HG02884 (cell line): ENCODE measurements at regions not wholly inside any gene's neighbourhood (a gene's known extent, or its start where the extent isn't known, plus 50 kb on each side); places are given as distances from the start of the nearest gene placed in this dataset.
A peak's percentile ranks its signal among the peaks of the same experiment; 100 is the strongest.

Source experiments
- ATAC-seq: cut with Tn5 transposase; IDR thresholded peaks from one replicate; pipeline ENCODE4 v1.9.1; 2021; ENCODE audit warnings: mild to moderate bottlenecking, moderate library complexity; ENCODE audit not compliant: unreplicated experiment

DNA sequence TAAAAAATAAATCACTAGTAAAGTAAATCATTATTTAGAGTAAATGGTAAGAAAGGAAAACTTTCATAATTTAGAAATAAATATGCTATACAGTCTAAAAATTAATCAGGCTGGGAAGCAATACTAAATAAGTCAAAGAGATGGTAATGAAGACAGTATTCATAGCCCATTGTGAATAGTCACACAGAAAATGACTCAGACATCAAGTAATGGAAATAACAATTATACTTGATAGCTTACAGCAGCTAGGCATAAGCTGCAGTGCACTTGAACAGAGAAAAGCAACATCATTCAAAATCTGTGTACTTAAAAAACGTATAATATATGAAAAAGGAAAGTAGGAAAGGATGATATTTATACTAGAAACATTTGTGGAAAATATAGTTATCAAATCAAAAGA lies 642.5 kb upstream of the GNPDA2 start:
- no peak for ATAC-seq

DNA sequence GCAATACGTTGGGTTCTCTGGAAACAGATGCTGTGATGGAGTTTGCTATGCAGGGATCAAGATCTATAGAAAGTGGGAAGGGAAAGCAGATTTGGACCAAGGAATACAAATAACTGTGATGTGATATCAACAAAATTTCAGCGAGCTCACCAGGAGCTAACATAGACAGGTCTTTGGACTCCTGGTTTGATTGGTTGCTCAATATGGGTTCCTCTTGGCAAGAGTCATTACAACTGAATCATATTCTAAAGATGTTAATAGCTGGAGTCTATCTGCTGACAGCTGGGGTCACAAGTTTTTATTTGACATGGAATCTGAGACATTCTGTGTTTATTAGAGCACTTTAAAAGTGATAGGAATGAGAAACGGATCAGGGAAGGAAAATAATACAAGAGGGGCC lies 637.6 kb upstream of the GNPDA2 start:
- no peak for ATAC-seq

DNA sequence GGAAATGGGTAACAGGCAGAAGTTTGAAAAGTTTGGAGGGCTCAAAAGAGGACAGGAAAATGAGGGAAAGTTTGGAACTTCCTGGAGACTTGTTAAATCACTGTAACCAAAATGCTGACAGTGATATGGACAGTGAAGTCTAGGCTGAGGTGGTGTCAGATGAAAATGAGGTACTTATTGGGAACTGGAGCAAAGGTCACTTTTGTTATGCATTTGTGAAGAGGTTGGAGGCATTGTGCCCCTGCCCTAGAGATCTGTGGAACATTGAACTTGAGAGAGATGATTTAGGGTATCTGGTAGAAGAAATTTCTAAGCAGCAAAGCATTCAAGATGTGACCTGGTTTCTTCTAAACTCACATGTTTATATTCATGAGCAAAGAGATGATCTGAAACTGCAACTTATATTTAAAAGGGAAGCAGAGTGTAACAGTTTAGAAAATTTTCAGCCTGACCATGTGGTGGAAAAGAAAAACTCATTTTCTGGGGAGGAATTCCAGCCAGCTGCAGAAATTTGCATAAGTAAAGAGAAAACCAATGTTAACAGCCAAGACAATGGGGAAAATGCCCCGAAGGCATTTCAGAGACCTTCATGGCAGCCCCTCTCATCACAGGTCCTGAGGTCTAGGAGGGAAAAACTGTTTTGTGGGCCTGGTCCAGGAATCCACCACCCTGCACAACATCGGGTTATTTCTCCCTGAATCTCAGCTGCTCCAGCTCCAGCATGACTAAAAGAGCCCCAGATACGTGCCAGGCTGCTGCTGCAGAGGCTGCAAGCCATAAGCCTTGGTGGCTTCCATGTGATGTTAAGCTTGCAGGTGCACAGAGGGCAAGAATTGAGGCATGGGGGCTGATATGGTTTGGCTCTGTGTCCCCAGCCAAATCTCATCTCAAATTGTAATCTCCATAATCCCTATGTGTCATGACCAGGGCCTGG lies 632.5 kb upstream of the GNPDA2 start:
- no peak for ATAC-seq

DNA sequence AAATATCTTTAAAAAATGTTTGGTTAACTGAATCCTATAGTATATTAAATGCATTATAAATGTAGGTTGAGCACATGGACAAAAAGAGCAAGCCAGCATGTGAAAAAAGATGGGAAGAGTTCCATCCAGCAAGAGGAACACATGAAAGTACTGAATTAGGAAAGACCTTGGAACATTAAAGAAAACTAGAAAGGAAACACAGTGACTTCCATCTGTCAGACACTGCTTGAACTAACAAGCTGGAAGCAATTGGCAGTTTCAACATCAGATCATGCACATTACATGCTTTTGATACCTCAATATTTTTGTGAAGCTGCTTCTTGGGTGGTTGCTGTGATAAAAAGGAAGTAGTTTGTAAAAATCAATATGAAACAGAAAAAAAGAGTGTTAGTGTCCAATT lies 626.8 kb upstream of the GNPDA2 start:
- ATAC-seq = no peak

DNA sequence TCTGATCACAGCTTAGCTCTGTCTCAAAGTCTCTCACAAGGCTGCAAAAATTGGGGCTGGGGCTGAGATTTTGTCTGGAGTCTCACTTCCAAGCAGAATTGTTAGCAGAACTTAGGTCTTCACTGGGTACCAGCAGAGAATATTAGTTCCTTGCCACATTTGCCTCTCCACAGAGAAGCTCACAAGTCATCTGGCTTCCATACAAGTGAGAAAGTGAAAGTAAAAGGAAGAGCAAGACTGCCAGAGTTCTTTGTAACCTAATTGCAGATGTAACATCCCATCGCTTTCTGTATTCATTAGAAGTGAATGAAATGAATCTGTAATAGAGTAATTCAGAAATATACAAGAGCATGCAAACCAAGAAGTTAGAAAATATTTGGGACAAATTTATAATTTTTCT lies 624.1 kb upstream of the GNPDA2 start:
- ATAC-seq = peak; percentile 74

DNA sequence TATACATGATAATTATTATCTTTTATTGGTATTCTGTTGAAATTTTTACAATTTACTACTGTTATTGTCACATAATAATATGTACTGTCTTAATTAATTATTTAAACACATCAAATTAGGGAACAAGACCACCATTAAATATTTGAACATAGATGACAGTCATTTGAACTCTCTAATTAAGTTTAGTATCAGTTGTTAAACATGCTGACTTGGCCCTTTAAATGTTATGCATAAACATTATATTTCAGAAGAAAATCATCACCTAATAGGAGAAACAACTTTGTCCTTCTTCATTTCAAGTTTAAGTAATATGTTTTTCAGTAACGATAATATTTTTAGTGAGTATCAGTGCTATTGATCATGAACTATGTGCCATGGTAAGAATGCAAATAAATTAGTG lies 623.5 kb upstream of the GNPDA2 start:
- ATAC-seq = no peak

DNA sequence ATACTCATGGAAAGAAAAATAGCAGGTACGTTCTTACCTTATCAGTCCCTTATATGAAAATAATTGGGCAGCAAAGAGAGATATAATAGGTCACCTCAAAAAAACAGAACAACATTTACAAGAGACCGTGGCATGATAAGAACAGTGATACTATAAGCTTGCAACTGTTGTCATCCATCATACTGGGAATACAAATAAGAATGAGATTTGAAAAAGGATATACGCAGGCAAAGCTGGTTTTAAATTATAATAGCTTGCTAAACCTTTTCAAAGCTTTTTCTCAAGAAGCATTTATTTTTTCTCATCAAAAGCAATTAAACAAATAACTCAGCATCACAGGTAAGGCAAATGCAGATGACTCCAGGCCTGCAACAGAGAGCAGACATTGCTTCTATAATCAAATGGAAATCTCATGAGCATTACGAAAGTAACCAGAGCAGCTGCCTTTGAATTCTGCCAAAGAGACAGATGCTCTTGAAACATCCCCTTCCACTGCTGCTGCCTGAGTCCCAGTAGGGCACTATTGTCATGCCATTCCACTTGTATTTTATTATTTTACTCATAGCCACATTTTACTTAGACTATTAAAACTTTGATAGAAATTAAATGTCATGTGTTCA lies 620.6 kb upstream of the GNPDA2 start:
- no peak for ATAC-seq

DNA sequence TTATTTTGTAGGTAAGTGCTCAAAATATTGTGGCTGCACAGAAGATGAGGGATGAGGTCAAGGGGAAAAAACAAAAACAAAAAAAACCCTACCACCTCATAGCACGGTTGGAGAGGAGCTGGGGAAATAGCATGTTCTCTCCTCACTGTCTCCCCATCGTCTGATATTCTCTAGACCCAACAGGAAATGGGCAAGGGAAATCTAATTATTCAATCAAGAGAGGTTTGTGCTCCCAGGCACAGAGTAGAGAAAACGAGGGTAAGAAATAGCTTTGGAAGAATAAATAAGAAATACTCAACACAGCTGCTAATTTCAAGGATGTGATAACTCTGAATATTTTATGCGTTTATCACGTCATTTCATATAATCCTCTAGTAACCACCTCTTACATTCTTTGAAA lies 619.2 kb upstream of the GNPDA2 start:
- no peak for ATAC-seq

DNA sequence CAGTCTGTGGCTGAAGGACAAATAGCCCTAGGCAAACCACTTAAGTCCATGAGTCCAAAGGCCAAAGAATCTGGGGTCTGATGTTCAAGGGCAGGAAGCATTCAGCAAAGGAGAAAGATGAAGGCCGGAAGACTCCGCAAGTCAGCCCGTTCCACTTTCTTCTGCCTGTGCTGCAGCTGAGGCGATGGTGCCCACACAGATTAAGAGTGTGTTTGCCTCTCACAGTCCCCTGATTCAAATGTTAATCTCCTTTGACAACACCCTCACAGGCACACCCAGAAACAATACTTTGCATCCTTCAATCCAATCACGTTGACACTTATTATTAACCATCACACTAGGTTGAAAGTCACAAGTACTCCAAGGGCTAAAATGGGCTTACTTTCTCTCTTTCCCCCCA lies 605.4 kb upstream of the GNPDA2 start:
- ATAC-seq = no peak

DNA sequence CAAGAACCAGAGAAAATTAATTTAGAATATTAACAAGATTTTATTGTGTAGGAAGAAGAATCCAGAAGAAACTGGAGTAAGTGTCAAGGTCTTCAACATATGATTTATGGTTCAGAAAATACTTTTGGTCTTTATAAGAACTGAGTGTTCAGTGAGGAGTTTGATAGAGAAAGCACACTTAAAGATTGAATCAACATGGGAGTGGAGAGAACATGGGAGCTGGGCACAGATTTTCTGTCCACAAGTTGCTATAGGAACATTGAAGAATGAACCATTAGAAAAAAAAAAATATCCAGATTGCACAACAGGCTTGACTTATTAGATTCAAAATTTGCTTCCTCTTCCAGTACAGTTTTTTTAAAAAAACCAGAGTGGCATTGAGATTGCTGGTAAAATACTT lies 601.2 kb upstream of the GNPDA2 start:
- ATAC-seq = no peak

DNA sequence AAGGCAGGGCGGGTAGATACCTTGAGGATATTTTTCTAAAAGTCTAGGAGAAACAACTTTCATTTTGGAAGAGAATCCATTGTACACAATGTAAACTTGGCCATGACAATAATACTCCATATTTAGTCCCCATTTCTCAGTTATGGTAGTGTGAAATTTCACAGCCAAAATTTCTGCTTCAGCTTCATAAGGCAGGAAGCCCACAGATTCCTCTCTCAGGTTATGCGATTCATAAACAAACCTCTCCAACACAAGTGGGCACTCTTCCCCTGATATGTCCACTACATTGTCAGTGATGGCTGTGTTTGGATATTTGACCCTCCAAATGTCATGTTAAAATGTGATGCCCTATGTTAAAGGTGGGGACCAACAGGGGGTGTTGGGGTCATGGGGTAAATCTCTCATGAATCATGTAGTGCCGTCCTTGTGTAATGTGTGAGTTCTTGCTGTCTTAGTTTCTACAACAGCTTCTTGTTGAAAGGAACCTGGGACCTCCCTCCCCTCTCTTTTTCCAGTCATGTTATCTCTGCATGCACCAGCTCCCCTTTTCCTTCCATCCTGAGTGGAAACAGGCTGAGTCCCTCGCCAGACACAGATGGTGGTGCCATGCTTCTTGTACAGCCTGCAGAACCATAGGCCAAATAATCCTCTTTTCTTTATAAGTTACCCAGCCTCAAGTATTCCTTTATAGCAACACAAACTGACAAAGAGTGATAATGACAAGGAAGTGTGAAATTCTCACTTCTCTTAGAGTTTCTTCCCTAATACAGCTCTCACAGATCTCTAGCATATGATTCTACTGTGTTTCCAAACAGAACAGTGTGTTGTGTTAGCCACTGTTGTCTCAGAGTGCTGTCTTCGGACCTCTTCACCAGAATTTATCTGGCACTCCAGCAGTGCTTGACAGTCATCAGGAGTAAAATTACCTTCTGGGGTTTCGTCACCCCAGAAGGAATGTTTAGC lies 598.4 kb upstream of the GNPDA2 start:
- ATAC-seq = no peak

DNA sequence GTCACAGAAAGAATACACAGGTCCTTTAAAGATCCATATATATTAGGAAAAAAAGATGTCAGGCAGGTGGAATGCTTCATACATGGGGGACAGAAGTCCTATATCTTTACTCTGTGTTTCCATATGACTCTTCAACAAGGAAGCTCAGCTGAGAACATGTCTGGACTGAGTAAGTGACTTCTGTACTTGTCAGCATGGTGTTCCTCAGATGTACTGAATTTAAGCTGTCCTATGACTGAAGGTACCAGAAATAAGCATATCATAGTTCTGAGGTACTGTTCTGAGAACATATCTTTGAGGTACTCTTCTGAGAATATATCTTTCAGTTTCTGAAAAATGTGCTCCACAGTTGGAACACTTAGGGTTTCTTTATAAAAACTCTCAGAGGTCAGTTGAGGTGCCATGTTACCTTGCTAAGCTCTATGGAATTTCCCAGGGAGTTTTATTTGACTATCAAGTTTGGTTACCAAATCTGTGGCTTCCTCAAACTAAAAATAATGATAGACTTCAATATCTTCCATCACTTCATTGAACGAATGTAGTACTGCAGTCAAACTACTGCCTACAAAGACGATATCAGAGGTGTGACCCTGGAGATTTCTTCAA lies 597.2 kb upstream of the GNPDA2 start:
- peak; percentile 51 for ATAC-seq

DNA sequence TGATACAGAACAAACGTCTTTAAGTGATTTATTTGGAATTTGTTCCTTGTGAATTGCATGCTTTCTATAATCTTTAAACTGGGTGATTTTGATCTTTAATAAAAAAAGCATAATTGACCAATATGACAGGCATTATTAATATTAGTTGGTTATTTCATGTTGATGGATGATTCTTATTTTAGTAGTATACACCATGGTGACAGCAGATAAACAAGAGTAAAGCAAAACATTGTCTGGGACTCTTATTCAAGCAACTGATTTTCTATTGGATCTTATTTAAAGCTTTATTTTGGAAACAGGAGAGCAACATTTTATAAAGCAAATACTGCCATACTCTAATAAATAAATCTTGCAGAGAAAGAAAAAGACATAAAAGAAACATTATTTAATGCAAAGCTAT lies 591.4 kb upstream of the GNPDA2 start:
- ATAC-seq = no peak

DNA sequence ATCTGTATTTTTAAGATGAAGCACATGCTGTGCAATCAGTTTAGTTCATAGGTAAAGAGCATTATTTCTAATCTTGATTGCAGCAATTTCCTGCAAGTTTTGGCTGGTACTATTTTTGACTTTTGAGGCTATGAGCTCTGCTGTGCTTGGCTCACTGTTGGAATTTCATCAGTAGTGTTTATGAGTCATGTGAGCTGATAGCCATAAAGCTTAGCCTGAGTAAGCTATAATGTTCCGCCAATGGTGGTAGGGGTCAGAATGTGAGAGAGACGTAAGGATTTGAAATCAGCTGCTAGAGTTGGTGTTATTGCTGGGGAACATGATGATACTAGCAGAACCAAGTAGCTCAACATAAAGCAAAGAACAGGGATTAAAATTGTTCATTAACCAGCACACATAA lies 590.9 kb upstream of the GNPDA2 start:
- no peak for ATAC-seq

DNA sequence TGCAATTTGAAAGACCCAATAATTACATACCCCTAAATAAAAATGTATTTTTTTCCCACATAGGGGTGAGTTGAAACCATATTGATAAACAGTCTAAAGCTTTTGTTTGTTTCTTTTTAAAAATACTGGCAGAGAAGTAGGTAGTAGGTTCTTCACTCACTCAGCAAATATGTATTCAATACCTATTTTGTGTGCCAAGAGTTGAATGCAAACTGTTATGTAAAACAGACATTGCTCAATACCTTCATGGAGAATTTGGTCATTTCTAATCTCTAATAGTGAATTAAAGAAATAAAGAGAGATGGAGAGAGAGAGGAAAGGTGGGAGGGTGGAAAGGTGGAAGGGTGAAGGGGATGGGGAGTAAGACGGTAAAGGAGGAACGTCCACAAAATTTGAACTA lies 589.9 kb upstream of the GNPDA2 start:
- no peak for ATAC-seq

DNA sequence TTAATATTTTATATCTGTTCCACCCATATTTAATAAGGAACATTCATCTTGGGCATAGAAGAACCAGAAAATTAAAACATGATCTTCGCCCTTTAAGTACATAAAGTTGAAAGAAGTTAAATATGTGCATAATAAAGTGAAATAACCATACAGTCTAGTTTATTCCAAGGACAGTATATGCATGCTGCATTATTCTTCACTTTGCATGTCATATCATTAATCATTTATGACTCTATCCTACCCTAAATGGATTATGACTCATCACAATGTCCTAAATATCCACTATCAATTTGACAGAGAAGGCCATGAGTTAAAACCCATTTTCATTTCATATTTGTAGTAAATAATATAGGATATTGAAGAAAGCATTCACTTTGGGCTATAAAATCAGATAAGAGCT lies 576.5 kb upstream of the GNPDA2 start:
- no peak for ATAC-seq

DNA sequence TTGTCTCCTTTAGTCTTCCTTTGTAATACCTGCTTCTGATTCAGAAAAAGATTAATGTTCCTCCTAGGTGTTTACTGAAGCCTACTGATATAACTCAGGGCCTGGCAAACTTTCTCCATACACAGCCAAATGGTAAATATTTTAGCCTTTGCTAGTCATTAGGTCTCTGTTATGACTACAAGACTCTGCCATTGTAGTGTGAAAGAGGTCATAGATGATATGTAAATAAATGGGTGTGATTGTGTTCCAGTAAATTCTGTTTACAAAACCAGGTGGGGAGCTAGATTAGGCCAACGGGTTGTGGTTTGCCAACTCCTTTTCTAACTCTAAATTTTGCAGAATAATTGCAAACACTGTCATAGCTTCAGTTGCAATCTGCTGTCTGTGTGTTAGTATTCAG lies 568.1 kb upstream of the GNPDA2 start:
- no peak for ATAC-seq

DNA sequence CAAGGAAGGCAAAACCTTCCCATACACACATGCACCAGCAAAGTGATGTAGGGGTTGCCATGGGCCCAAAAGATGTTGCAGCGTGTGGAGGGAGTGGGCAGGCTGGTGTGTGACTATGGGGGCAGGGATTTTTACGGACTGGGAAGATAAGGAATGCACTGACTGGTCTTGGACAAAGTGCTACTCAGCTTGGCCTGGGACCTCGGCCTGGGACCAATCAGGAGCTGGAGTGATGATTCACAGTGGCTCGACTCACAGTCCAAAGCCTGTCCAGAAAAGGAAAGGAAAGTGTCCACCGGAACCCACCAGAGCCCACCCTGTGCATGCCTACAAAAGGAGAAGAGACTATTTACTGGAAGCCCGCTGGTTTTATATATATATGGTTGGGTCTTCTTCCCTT lies 567.0 kb upstream of the GNPDA2 start:
- no peak for ATAC-seq

DNA sequence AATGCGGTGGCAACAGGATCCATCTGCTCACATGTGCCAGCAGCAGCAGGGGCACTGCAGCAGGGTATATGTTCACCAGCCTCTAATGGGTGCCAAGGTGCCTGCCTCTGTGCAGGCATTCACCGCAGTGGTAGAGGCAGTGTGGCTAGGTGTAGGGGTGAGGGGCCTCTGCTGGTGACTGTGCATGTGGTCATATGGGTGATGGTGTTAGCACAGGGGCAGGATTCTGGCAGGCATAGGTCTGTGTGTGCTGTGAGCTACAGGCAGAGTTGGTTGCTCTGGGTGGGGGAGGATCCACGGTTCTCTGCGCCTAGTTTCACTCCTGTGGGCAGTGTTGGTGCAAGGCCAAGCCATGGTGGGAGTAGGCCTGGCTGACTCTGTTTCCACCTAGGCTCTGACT lies 566.5 kb upstream of the GNPDA2 start:
- no peak for ATAC-seq

DNA sequence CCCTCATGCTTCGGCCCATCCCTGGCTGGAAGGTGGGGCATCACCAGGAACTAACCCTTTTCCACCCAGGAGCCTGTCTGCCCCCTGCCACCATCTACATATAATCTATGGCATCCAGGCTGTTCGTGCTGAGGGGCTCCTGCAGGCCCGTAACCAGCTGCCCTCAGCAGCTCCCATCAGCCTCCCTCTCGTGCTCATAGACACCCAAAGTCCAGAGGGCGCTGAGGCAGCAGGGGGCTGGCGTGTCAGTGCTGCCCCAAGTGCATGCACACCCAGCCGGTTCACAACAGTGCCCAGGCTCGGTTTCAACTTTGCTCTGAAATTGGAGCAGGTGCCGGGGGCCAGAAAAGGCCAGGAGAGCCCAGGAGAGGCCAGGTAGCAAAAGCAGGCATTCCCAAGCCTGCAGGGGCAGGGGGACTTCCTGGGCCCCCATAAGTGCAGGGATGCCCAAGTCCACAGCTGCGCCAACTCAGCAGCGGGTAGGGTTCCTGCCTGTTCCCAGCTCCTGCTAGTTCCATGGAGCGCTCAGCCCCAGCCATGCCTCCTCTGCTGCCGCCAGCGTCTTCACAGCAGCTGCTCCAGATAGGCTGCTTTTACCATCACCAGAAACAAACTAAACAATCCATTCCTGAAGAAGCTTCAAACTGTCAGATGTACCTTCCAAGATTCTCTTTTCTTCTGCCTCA lies 558.2 kb upstream of the GNPDA2 start:
- no peak for ATAC-seq
